ENCODE measurements at regions not wholly inside any gene's neighbourhood (a gene's known extent, or its start where the extent isn't known, plus 50 kb on each side); places are given as distances from the start of the nearest gene placed in this dataset.

DNA sequence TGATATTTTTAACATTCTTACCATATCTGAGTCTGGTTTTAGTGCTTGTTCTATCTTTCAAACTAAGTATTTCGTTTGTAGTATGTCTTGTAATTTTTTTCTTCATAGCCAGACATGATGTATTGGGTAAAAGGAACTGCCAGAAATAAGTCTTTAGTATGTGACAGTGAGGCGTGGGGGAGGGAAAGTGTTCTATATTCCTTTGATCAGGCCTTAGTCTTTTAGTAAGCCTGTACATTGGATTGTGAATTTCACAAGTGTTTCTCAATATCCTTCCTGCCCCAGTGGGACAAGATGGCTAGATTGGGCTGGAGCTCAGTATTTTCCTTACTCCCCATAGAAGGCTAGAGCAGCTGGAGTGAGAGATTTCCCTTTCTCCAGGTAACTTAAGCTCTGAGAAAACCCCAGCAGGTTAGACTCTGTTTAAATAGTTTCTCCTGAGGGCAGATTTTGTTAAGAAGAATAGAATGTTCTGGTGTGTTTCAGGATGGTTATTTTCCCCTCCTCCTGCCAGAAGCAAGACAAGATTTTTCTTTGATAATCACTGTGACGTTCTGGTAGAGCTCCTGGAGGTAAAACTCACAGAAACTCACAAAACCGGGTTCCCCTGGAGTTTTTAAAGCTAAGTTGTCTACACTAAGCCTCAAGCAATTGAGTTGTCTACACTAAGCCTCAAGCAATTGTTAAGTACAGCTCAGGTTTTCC is 140.7 kb upstream of the ARPP21 start:
- no peak for DNase-seq (ENCODE audit: extremely low read depth in 1 of 2, low read depth in 1 of 2)

DNA sequence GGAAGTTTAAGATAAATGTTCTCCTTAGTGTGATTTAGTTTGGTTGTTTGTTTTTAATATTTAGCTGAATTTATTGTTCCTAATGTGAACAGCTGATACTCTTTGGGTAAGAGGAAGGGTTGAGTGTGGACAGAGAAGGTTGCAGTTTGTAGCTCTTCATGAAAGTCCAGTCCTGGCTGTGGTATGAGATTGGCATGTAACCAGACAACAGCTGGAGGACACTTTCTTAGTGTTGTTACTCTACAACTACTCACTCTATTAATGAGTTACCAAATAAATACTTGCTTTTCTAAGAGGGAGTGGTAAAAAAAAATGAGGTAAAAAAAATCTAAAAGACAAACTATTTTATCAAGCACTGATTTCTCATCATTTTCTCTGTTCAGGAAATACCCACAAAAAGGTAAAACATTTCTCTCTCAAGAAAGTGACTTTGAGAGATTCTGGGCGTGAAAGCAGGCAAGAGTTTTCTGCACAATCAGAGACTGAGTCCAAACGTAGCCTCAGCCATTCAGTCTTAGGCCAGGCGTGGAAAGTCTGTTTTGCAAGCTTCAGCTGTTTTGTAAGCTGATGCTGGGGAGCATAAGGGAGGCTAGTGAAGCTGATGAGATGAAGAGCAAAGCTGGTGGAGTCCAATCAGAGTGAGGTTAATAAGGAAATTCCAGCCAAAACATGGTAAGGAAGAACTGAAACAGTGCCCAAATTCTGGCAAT is 138.5 kb upstream of the ARPP21 start:
- no peak for DNase-seq (ENCODE audit: extremely low read depth in 1 of 2, low read depth in 1 of 2)

DNA sequence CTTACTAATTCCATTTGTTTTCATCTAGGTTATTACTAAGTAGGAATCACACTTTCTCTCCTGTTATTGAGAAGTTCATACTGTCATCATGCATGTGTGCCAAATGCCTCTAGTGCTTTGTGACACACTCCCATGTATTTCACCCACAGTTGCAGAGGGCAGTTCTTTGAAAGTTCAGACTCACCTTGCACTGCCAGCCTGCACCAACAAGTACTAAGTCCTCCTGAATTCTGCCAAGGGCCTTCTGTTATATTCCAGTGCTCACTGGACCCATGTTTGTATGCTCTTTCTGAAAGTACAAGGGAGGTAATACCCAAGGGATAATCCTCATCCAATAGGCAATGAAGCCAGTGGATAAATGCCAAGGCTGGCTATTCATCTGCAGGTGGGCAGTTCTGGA is 136.6 kb upstream of the ARPP21 start:
- no peak for DNase-seq (ENCODE audit: extremely low read depth in 1 of 2, low read depth in 1 of 2)

DNA sequence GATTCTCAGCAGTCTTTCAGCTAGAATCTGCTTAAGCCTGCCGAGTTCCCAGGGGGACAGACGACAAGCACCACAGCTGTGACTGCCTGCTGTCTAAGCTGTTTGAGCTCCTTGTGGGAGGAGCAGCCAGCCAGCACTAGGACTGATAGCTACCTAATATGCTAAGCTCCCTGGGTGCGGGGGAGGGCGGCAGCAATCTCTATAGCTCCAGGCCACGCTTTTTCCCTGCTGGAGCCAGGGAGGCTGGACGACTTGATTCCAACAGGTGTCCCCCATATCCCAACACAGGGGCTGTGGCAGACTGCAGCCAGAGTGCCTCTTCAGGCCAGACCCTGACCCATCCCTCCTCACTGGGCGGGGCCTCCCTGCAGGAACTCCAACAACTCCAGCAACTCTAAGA is 134.1 kb upstream of the ARPP21 start:
- DNase-seq (ENCODE audit: extremely low read depth in 1 of 2, low read depth in 1 of 2), result no peak

DNA sequence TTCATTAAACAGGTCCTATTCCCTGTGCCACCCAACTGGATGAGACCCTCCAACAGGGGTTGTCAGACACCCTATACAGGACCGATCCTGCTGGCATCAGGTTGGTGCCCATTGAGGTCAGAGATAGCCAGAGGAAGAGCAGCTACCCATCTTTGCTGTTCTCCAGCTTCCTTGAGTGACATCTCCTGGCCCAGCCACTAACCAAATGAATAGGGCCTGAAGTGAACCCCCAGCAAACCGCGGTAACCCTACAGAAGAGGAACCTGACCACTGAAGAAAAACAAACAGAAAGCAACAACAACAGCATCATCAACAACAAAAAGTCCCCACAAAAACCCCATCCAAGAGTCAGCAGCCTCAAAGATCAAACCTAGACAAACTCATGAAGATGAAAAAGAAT is 133.6 kb upstream of the ARPP21 start:
- DNase-seq (ENCODE audit: extremely low read depth in 1 of 2, low read depth in 1 of 2), result no peak

DNA sequence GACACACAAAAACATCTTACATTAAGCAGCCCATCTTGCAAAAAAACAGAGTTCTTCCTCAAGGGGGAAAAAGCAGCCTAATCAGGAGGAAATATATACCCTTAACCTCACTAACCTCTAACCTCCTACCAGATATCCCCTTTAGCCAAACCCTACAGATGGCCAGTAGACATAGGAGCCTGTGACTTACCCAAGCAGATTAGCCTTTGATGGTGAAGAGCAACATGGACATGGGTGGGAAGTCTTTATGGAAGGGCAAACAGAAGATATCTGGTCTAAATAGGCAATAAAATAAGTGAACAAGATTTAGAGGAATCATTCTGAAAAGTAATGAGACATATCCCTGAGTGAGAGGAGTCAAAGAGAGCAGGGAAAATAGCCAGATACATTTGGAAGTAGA is 119.4 kb upstream of the ARPP21 start:
- no peak for DNase-seq (ENCODE audit: extremely low read depth in 1 of 2, low read depth in 1 of 2)

DNA sequence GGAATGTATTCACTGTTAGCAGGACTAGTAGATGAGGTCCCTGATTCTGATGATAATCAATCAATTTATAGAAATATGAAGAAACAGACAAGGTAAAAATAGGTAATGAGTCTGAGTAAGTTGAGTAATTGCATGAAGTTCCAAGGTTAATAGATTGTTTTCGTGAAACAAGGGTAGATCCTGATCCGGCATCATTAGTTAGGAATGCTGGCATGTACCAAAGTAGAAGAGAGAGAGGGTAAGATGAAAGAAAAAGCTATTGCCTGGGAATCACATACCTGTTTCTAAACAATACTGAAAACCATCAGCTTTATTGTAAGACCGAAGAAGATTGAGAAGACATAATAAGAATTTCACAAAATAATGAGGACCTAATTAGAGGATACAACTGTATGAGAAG is 118.1 kb upstream of the ARPP21 start:
- no peak for DNase-seq (ENCODE audit: extremely low read depth in 1 of 2, low read depth in 1 of 2)

DNA sequence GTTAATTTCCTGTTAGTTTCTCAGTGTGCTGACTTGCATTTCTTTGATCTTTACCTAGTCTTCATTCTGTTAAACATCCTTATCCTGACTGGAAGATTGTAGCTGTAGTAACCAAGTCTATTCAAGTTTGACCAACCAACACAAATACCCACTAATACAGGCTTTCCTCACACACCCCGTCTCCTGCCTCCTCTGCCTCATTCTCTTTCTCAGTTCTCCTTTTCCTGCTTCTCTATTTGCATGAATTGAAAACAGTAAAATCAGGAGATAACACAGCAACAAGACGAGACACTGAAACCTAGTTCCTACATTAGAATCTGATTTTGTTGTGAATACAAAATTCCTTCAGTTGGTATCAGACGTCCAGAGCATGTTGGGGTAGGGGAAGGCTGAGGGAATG is 116.9 kb upstream of the ARPP21 start:
- no peak for DNase-seq (ENCODE audit: extremely low read depth in 1 of 2, low read depth in 1 of 2)

DNA sequence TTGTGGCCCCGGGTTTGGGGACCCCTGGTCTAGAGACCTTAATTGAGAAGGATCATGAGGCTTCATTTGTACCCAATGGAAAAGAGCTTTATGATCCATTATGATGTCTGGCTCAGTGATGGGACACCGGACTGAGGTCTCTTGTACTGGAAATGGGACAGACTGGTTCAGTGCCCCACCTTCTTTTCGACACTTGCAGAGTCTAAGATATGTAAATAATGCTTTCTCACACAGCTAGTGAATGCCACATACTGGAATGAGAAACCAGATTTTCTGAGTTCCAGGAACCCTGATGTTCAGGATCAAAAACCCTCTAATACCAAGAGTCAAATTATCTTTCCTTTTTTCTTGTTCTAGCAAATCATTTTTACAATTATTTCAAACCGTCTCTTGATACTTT is 116.3 kb upstream of the ARPP21 start:
- DNase-seq (ENCODE audit: extremely low read depth in 1 of 2, low read depth in 1 of 2), result no peak

DNA sequence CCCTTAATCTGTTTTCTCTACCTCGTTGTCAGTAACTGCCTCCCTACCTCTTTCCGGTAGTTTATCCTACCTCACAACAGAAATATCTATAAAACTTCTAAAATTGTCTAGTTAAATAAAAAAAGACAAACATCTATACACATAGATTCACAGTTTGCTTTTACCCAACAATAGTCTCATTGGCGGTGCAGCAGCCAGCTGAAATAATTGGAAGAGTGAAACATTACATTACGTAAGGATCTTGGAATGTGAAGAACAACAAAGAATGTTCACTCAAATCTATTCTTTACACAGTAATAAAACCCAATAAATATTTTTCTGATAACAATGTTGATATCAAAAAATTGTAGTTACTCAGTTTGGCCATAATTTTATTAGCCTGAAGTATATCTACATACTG is 115.5 kb upstream of the ARPP21 start:
- DNase-seq (ENCODE audit: extremely low read depth in 1 of 2, low read depth in 1 of 2), result no peak

DNA sequence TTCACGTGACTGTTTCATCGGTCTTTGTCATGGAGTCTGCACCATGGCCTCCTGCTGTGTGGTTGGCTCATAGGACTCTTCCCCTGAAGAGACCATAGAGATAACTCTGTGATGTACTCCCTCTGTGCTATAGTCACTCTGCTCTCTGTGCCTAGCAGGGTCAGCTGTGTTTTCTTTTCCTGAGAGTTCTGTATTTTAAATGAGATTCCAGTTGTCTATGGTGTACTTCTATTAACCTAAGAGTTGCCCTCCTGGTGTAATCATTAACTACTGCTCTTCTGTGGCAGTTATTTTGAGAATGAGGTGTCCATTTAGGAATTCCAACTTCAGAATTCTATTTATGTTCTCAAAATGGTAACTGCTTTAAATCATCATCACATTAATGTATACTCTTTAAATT is 114.5 kb upstream of the ARPP21 start:
- no peak for DNase-seq (ENCODE audit: extremely low read depth in 1 of 2, low read depth in 1 of 2)

DNA sequence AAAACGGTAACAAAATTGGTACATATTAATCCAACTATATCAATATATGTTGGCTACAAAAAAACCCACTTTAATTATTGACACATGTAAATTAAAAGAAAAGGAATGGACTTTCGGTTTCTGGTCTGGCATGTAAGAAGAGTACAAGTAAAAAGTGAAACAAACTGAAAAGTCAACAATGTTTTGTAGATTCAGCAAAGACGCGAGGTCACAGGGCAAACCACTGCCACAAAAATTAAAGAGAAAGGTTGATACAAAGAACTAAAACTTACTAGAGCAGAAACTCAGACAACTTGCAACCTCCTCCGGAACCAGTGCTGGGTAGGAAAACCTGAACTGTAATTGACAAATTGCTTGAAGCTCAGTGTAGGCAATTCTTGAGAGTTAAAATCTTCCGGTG is 110.6 kb upstream of the ARPP21 start:
- DNase-seq (ENCODE audit: extremely low read depth in 1 of 2, low read depth in 1 of 2), result no peak

DNA sequence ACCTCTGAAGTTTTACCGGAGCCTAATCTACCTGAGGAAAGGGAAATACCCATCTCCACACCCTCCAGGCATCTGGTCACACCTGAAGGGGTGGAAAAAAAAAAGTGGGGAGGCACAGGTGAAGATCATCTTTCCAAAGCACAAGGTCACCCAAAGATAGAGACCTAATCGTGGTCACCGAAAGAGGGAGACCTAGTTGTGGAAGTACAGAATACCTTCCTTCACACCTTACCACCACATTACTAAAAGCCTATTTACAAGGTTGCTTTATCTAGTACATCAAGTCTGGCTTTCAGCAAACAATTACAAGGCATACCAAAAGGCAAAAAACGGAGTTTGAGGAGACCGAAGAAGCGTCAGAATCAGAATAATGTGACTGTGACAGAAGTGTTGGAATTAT is 110.0 kb upstream of the ARPP21 start:
- no peak for DNase-seq (ENCODE audit: extremely low read depth in 1 of 2, low read depth in 1 of 2)

DNA sequence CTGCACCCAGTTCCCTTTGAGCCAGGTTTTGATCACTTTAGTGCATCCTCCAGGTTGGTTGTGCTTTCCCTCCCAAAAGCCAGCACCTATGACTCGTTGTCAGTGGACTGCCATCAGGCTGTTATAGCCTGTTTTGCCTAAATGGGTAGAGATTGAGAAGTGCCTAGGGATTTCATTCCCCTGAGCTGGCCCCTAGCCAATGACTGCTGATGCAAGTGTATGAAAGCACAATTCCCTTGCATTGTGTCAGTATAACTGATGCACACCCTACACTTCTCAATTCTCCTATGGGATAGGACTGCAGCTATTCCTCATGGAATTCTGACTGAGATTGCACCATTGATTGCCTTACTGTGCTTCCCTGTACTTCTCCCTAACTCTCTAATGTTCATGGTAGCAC is 102.1 kb upstream of the ARPP21 start:
- no peak for DNase-seq (ENCODE audit: extremely low read depth in 1 of 2, low read depth in 1 of 2)

DNA sequence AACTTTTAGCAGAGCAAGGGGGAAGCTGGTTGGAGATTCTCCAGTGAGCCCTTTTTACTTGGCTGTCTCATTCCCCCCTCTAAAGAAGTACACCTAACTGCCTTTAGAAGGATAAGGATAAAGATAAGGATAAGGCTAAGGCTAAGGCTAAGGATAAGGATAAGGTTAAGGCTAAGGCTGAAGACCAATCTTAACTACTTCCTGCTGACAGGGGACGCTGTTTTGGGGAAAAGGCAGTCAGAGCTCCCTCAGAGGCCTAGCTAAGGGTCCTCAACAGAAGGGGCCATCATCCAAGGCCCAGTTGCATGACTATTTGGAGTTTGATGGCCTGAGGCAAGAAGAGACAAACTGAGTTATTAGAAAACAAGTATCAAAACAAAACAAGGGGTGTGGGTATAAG is 94.3 kb upstream of the ARPP21 start:
- no peak for DNase-seq (ENCODE audit: extremely low read depth in 1 of 2, low read depth in 1 of 2)

DNA sequence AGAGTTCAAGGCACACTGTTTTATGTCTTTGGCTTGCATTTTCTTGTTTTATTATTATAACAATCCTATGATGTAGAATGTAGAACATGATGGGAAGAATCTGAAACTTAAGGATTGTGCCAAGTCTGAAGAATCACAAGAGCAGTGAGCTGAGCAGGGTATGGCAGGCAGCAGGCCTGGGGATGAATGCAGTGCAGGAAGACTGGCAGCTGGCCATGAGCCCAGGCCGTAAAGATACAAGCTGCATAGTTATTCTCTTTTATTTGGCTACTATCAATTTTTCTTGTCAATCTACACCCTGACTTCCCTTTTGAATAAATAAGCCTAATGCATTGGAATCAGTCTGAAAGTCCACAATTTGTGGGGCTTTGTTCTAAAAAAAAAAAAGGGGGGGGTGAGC is 89.6 kb upstream of the ARPP21 start:
- DNase-seq (ENCODE audit: extremely low read depth in 1 of 2, low read depth in 1 of 2), result no peak

DNA sequence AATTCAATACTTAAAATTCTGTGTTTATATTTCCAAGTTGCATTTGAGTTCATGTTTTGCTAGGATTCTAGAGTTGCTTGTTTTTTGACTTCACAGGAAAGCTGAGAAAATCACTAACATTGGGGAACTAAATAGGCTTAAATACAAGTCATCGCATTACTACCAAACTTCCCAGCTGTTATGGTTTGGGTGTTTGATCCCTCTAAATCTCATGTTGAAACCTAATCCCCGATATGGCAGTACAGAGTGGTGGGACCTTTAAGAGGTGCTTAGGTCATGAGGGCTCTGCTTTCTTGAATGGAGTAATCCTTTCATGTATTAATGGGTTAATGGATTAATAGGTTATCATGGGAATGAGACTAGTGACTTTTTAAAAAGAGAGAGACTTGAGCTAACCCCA is 77.2 kb upstream of the ARPP21 start:
- DNase-seq (ENCODE audit: extremely low read depth in 1 of 2, low read depth in 1 of 2), result no peak

DNA sequence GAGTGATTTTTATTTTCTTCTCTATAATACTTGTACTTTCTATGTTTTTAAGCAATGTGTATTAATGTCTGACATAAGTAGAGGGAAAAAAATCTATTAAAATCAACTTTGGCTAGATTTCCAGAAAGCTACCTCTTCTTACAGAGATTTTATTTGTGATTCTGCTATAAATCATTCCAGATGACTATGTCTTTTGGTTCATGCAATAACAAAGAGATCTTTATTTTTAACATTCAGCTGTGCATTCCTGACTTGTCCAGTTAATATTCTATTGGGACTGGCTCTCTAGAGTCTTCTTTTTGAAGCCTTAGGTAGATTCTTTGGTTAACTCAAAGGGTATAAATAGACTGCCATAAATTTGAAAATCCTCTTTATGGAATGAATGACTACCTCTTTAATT is 74.3 kb upstream of the ARPP21 start:
- no peak for DNase-seq (ENCODE audit: extremely low read depth in 1 of 2, low read depth in 1 of 2)
